K562 (cell line): ENCODE measurements at regions not wholly inside any gene's neighbourhood (a gene's known extent, or its start where the extent isn't known, plus 50 kb on each side); places are given as distances from the start of the nearest gene placed in this dataset.

Experiments used
- ATAC-seq: fragments of 200-7000 bp; cut with Tn5 transposase; 3 replicates; pipeline ENCODE4 v1.9.1; 2020; ENCODE audit warnings: moderate library complexity
- BruUV-seq: library from RNA; stranded (reverse); fragments of 400-500 nt; replicated peaks from 2 replicates; lab custom pipeline; 2021; lab: Mats Ljungman, UMichigan
- CTCF ChIA-PET: fragments of 300-600 bp; formaldehyde crosslinking; extraction: SDS; loops from one replicate; lab custom pipeline; 2021; ENCODE audit warnings: low intra/inter-chr PET ratio; lab: Yijun Ruan, JAX
- POLR2A ChIA-PET: fragments of 300-600, 350-650 bp; sonication (Branson Sonifier 250); formaldehyde crosslinking; extraction: SDS; loops from one replicate; lab custom pipeline; 2021; ENCODE audit warnings: antibody characterized with exemption, inconsistent platforms; lab: Yijun Ruan, JAX
- DNase-seq, 4 experiments: peaks; one replicate each; pipeline versions ENCODE4 v3.0.0 to v3.0.0-alpha.2; 2011 to 2018; ENCODE audit warnings: low spot score in 3 of 4, mixed read lengths in 3 of 4; ENCODE audit errors: extremely low read depth in 1 of 4
- FAIRE-seq: peaks from 2 replicates; lab custom pipeline; 2011; peaks lifted over from hg19 to GRCh38; lab: Jason Lieb, UNC
- H2AFZ ChIP-seq: 2 replicates; pipeline ENCODE4 v1.6.0; 2011; ENCODE audit warnings: low read depth, low read length, control low read depth, inconsistent platforms
- H3K27ac ChIP-seq: fragments of 200-600 bp; 3 replicates; pipeline ENCODE4 v1.8.0; 2011; ENCODE audit warnings: low read depth, mild to moderate bottlenecking, control low read depth, inconsistent platforms, low read length, moderate library complexity, mixed read lengths; ENCODE audit errors: extremely low read depth
- H3K27me3 ChIP-seq, 2 experiments: fragments of 300-600 bp in 1 of 2; 2 replicates in 1 of 2; 3 replicates in 1 of 2; pipeline versions ENCODE4 v1.6.0 to v1.8.0; 2011; ENCODE audit warnings: inconsistent platforms in 2 of 2, low read length in 2 of 2, mild to moderate bottlenecking in 1 of 2, mixed read lengths in 1 of 2, moderate library complexity in 1 of 2; ENCODE audit not compliant: control insufficient read depth in 2 of 2, insufficient read depth in 2 of 2
- H3K36me3 ChIP-seq: fragments of 300-600 bp; 3 replicates; pipeline ENCODE4 v1.8.0; 2011; ENCODE audit warnings: mild to moderate bottlenecking, low read length, inconsistent platforms; ENCODE audit not compliant: control insufficient read depth, insufficient read depth
- H3K4me1 ChIP-seq, 2 experiments: fragments of 200-600 bp in 1 of 2; replicated peaks in 1 of 2; 2 replicates in 1 of 2; 3 replicates in 1 of 2; pipeline versions ENCODE4 v1.5.1 to v1.8.0; 2011; ENCODE audit warnings: inconsistent platforms in 2 of 2, low read length in 2 of 2, mild to moderate bottlenecking in 1 of 2, mixed read lengths in 1 of 2, moderate library complexity in 1 of 2; ENCODE audit not compliant: control insufficient read depth in 2 of 2, insufficient read depth in 2 of 2
- H3K4me2 ChIP-seq: 2 replicates; pipeline ENCODE4 v1.6.1; 2011; ENCODE audit warnings: low read length, control low read depth, inconsistent platforms, mixed read lengths; ENCODE audit not compliant: insufficient read depth
- H3K4me3 ChIP-seq: fragments of 200-600 bp; sonication (generic), shearing (Covaris generic); 2 replicates; pipeline ENCODE4 v1.5.1; 2016; ENCODE audit warnings: control low read depth, inconsistent platforms
- H3K79me2 ChIP-seq: fragments of 200-600 bp; 3 replicates; pipeline ENCODE4 v1.8.0; 2011; ENCODE audit warnings: low read length, inconsistent platforms; ENCODE audit not compliant: control insufficient read depth, insufficient read depth
- H3K9ac ChIP-seq, 2 experiments: 2 replicates each; pipeline versions ENCODE4 v1.6.0 to v1.6.1; 2011; ENCODE audit warnings: low read depth in 2 of 2, low read length in 2 of 2, control low read depth in 1 of 2, inconsistent platforms in 1 of 2, mild to moderate bottlenecking in 1 of 2, mixed read lengths in 1 of 2; ENCODE audit not compliant: insufficient read depth in 1 of 2
- H3K9me1 ChIP-seq: one replicate; pipeline ENCODE4 v1.6.0; 2011; ENCODE audit warnings: inconsistent platforms, mild to moderate bottlenecking, low read length, moderate library complexity; ENCODE audit not compliant: control insufficient read depth, insufficient read depth
- H3K9me3 ChIP-seq: replicated peaks from 2 replicates; pipeline ENCODE4 v1.5.1; 2011; ENCODE audit warnings: low read depth, low read length, inconsistent platforms; ENCODE audit not compliant: control insufficient read depth, insufficient read depth
- H4K20me1 ChIP-seq: replicated peaks from 2 replicates; pipeline ENCODE4 v1.6.1; 2011; ENCODE audit warnings: low read length, inconsistent platforms, mixed read lengths; ENCODE audit not compliant: control insufficient read depth, insufficient read depth
- E4F1 ChIP-seq: fragments of 250-450 bp; sonication (Bioruptor Pico); IDR thresholded peaks from 2 replicates; pipeline ENCODE4 v1.5.0; 2021; ENCODE audit warnings: mild to moderate bottlenecking, borderline replicate concordance
- NBN ChIP-seq: fragments of 450-650 bp; IDR thresholded peaks from 2 replicates; pipeline ENCODE4 v1.6.1; 2016; ENCODE audit warnings: low read depth, mild to moderate bottlenecking
- RCOR1 ChIP-seq, 2 experiments: IDR thresholded peaks; 2 replicates each; pipeline ENCODE4 v1.6.1; 2012; ENCODE audit warnings: low read depth in 2 of 2, low read length in 2 of 2, borderline replicate concordance in 1 of 2, improper control_type of control experiment in 1 of 2
- SPI1 ChIP-seq: IDR thresholded peaks from 2 replicates; pipeline ENCODE4 v1.6.1; 2011; ENCODE audit warnings: low read depth, low read length, control low read depth, borderline replicate concordance
- WGBS: fragments of 100-300 bp; shearing (Covaris generic); methylation state at CpG from one replicate; pipeline ENCODE4 v1.1.6; 2016; ENCODE audit warnings: low coverage, mixed read lengths; ENCODE audit not compliant: insufficient coverage; ENCODE audit errors: missing lambda C conversion rate; 5-methylcytosine and 5-hydroxymethylcytosine counted together
- in situ Hi-C: fragments of 300-500 bp; cut with MboI; formaldehyde crosslinking; loops from 4 replicates; pipeline ENCODE4 v1.15.0; 2018; ENCODE audit warnings: inconsistent platforms, mixed read lengths
- intact Hi-C: fragments of 100-400 bp; cut with micrococcal nuclease; formaldehyde crosslinking; loops from 2 replicates; pipeline ENCODE4 v1.14.2; 2022

GRCh38 chr16:64627781-64628180, 494.1 kb downstream of the CDH11 start:
- no peak overlapping the region for H3K4me3 ChIP-seq
- intact Hi-C loops (no loop called here), in situ Hi-C loops (no loop called here)
- H3K9me3 ChIP-seq, result no peaks in the 10 kb centered on the region; the same call in 1 of the 2 replicates
- no peak overlapping the region for H2AFZ ChIP-seq
- 0% methylated on average over 5 of the region's 7 CpGs for WGBS
- H3K9me1 ChIP-seq, result no peaks in the 10 kb centered on the region
- H3K4me1 ChIP-seq, result no peaks in the 10 kb centered on the region
- FAIRE-seq (no peak), DNase-seq (no peak), ATAC-seq (no peak)
- CTCF ChIA-PET, result no interaction called here
- no peaks in the 10 kb centered on the region for H3K36me3 ChIP-seq
- H3K27me3 ChIP-seq, result no peaks in the 10 kb centered on the region
- H4K20me1 ChIP-seq, result no peaks in the 10 kb centered on the region
- no peaks in the 10 kb centered on the region for H3K79me2 ChIP-seq
- POLR2A ChIA-PET, result no interaction called here
- TF ChIP-seq SPI1 (no peak), NBN (no peak), E4F1 (CRISPR knock-in tag) (no peak), RCOR1 (IDR thresholded peaks at IDR 0.05; ENCODE audit: borderline replicate concordance in 1 of 2, low read depth in 2 of 2, low read length in 2 of 2) (no peak)
- no peak overlapping the region for H3K9ac ChIP-seq
- BruUV-seq, result no TSS peak
- H3K27ac ChIP-seq, result no peak overlapping the region
- no peak overlapping the region for H3K4me2 ChIP-seq
